ENCODE measurements at regions not wholly inside any gene's neighbourhood (a gene's known extent, or its start where the extent isn't known, plus 50 kb on each side); places are given as distances from the start of the nearest gene placed in this dataset.

- H3K36me3 ChIP-seq (replicated peaks in 1 of 2; ENCODE audit: control extremely low read depth in 1 of 2, control insufficient read depth in 1 of 2, extremely low read depth in 1 of 2, insufficient read depth in 2 of 2, low read length in 1 of 2) = no peaks in the 10 kb centered on the region
- H3K9me3 ChIP-seq (ENCODE audit: control extremely low read depth in 1 of 3, control insufficient read depth in 2 of 3, insufficient read depth in 1 of 3, low read length in 2 of 3) = peaks cover 0 to 3% (median 0%) of the 10 kb centered on the region in 3 donors
- TF ChIP-seq EZH2 (IDR thresholded peaks at IDR 0.05; ENCODE audit: borderline replicate concordance, insufficient read depth, low read depth, low read length, poor library complexity, severe bottlenecking) (no peak), CTCF (IDR thresholded peaks at IDR 0.05) (no peak)
- H3K4me3 Mint-ChIP-seq = no peak overlapping the region
- no peak for DNase-seq
- POLR2A ChIA-PET = no interaction called here
- H3K9ac ChIP-seq (ENCODE audit: low read length) = no peak overlapping the region
- H3K79me2 ChIP-seq (ENCODE audit: control insufficient read depth, insufficient read depth, low read length) = no peaks in the 10 kb centered on the region
- 57% methylated on average over 9 of the region's 11 CpGs for WGBS (ENCODE audit: insufficient coverage)
- H3K4me3 ChIP-seq (ENCODE audit: control extremely low read depth in 1 of 5, extremely low read depth in 1 of 5, insufficient read depth in 1 of 5, low read depth in 2 of 5, low read length in 4 of 5) = no peak overlapping the region
- H4K20me1 ChIP-seq (ENCODE audit: control insufficient read depth, insufficient read depth, low read length, poor library complexity, severe bottlenecking) = no peaks in the 10 kb centered on the region
- H3K4me1 Mint-ChIP-seq = no peaks in the 10 kb centered on the region
- peaks cover 19% of the 10 kb centered on the region for H3K27me3 Mint-ChIP-seq
- peaks cover 0 to 7% (median 0%) of the 10 kb centered on the region in 4 experiments for H3K27me3 ChIP-seq (replicated peaks in 1 of 4; ENCODE audit: control extremely low read depth in 1 of 4, control insufficient read depth in 3 of 4, insufficient read depth in 4 of 4, low read length in 3 of 4)
- intact Hi-C loops (cut with micrococcal nuclease) = no loop called here
- no peak overlapping the region for H3K4me2 ChIP-seq (replicated peaks; ENCODE audit: low read depth, low read length, poor library complexity, severe bottlenecking)
- H3K27ac ChIP-seq (ENCODE audit: low read length in 2 of 2) = no peak overlapping the region
- no peaks in the 10 kb centered on the region for H3K4me1 ChIP-seq (ENCODE audit: control insufficient read depth in 2 of 2, insufficient read depth in 2 of 2, low read length in 2 of 2)
- H2AFZ ChIP-seq (ENCODE audit: insufficient read depth, low read depth, low read length, poor library complexity, severe bottlenecking) = no peak overlapping the region
- no peaks in the 10 kb centered on the region for H3K9me3 Mint-ChIP-seq (ENCODE audit: insufficient read depth)
- CTCF ChIA-PET = no interaction called here
- H3K27ac Mint-ChIP-seq = no peak overlapping the region
- ATAC-seq (ENCODE audit: low read depth) = no peak
Measured at GRCh38 chr3:44013967-44014366, 227.7 kb upstream of the TOPAZ1 start.

GRCh38 chr3:44015170-44015569 is 226.5 kb upstream of the TOPAZ1 start:
- H3K4me1 ChIP-seq (ENCODE audit: control insufficient read depth in 2 of 2, insufficient read depth in 2 of 2, low read length in 2 of 2) = no peaks in the 10 kb centered on the region
- no peaks in the 10 kb centered on the region for H3K36me3 ChIP-seq (replicated peaks in 1 of 2; ENCODE audit: control extremely low read depth in 1 of 2, control insufficient read depth in 1 of 2, extremely low read depth in 1 of 2, insufficient read depth in 2 of 2, low read length in 1 of 2)
- peaks cover 0 to 3% (median 0%) of the 10 kb centered on the region in 3 donors for H3K9me3 ChIP-seq (ENCODE audit: control extremely low read depth in 1 of 3, control insufficient read depth in 2 of 3, insufficient read depth in 1 of 3, low read length in 2 of 3)
- H4K20me1 ChIP-seq (ENCODE audit: control insufficient read depth, insufficient read depth, low read length, poor library complexity, severe bottlenecking) = no peaks in the 10 kb centered on the region
- Mint-ChIP-seq H3K9me3 (ENCODE audit: insufficient read depth) (no peaks in the 10 kb centered on the region), H3K27ac (no peak overlapping the region), H3K4me3 (no peak overlapping the region), H3K27me3 (peaks cover 16% of the 10 kb centered on the region), H3K4me1 (no peaks in the 10 kb centered on the region)
- no peak overlapping the region for H3K27ac ChIP-seq (ENCODE audit: low read length in 2 of 2)
- POLR2A ChIA-PET = no interaction called here
- intact Hi-C loops (cut with micrococcal nuclease) = no loop called here
- 100% methylated on average over 2 of the region's 3 CpGs for WGBS (ENCODE audit: insufficient coverage)
- no peak overlapping the region for H3K9ac ChIP-seq (ENCODE audit: low read length)
- CTCF ChIA-PET = no interaction called here
- DNase-seq (no peak), ATAC-seq (ENCODE audit: low read depth) (no peak)
- H2AFZ ChIP-seq (ENCODE audit: insufficient read depth, low read depth, low read length, poor library complexity, severe bottlenecking) = no peak overlapping the region
- peaks cover 0 to 10% (median 2%) of the 10 kb centered on the region in 4 experiments for H3K27me3 ChIP-seq (replicated peaks in 1 of 4; ENCODE audit: control extremely low read depth in 1 of 4, control insufficient read depth in 3 of 4, insufficient read depth in 4 of 4, low read length in 3 of 4)
- no peak overlapping the region for H3K4me3 ChIP-seq (ENCODE audit: control extremely low read depth in 1 of 5, extremely low read depth in 1 of 5, insufficient read depth in 1 of 5, low read depth in 2 of 5, low read length in 4 of 5)
- no peak for TF ChIP-seq EZH2 (IDR thresholded peaks at IDR 0.05; ENCODE audit: borderline replicate concordance, insufficient read depth, low read depth, low read length, poor library complexity, severe bottlenecking)
- TF ChIP-seq CTCF (IDR thresholded peaks at IDR 0.05) = no peak
- no peaks in the 10 kb centered on the region for H3K79me2 ChIP-seq (ENCODE audit: control insufficient read depth, insufficient read depth, low read length)
- no peak overlapping the region for H3K4me2 ChIP-seq (replicated peaks; ENCODE audit: low read depth, low read length, poor library complexity, severe bottlenecking)
